Trophoblast cell (in vitro differentiated cells and primary cell): ENCODE measurements at regions not wholly inside any gene's neighbourhood (a gene's known extent, or its start where the extent isn't known, plus 50 kb on each side); places are given as distances from the start of the nearest gene placed in this dataset.

Source experiments
- DNase-seq, 2 donors: peaks; one replicate each; pipeline ENCODE4 v3.0.0-alpha.2; 2016
- H2AFZ ChIP-seq: 2 replicates; pipeline ENCODE4 v1.6.1; 2013; ENCODE audit warnings: low read length, moderate library complexity, mild to moderate bottlenecking; ENCODE audit not compliant: insufficient read depth, poor library complexity
- H2AK5ac ChIP-seq: 2 replicates; pipeline ENCODE4 v1.6.1; 2013; ENCODE audit warnings: mild to moderate bottlenecking, low read length
- H2BK120ac ChIP-seq: 2 replicates; pipeline ENCODE4 v1.6.1; 2013; ENCODE audit warnings: low read length, mild to moderate bottlenecking, moderate library complexity; ENCODE audit not compliant: insufficient read depth, poor library complexity
- H2BK12ac ChIP-seq: 2 replicates; pipeline ENCODE4 v1.6.1; 2013; ENCODE audit warnings: mild to moderate bottlenecking, low read length, moderate library complexity
- H2BK5ac ChIP-seq: 2 replicates; pipeline ENCODE4 v1.6.1; 2013; ENCODE audit warnings: low read length, low read depth, moderate library complexity, mild to moderate bottlenecking; ENCODE audit not compliant: poor library complexity
- H3K14ac ChIP-seq: 2 replicates; pipeline ENCODE4 v1.6.1; 2013; ENCODE audit warnings: mild to moderate bottlenecking, low read length
- H3K18ac ChIP-seq: 2 replicates; pipeline ENCODE4 v1.6.1; 2013; ENCODE audit warnings: mild to moderate bottlenecking, low read length
- H3K23ac ChIP-seq: 2 replicates; pipeline ENCODE4 v1.6.1; 2013; ENCODE audit warnings: low read length
- H3K27ac ChIP-seq: 2 replicates; pipeline ENCODE4 v1.5.1; 2013; ENCODE audit warnings: low read depth, mild to moderate bottlenecking, inconsistent platforms, low read length, moderate library complexity
- H3K27me3 ChIP-seq: 2 replicates; pipeline ENCODE4 v1.6.1; 2013; ENCODE audit warnings: inconsistent platforms, mild to moderate bottlenecking, low read length, moderate library complexity; ENCODE audit not compliant: insufficient read depth
- H3K36me3 ChIP-seq, 2 experiments: 1 replicate in 1 of 2; 2 replicates in 1 of 2; pipeline ENCODE4 v1.6.1; 2013; ENCODE audit warnings: low read length in 2 of 2, mild to moderate bottlenecking in 2 of 2, moderate library complexity in 1 of 2; ENCODE audit not compliant: insufficient read depth in 2 of 2, control insufficient read depth in 1 of 2
- H3K4ac ChIP-seq: 2 replicates; pipeline ENCODE4 v1.6.1; 2013; ENCODE audit warnings: low read depth, mild to moderate bottlenecking, low read length, moderate library complexity
- H3K4me1 ChIP-seq, 2 experiments: 1 replicate in 1 of 2; 2 replicates in 1 of 2; pipeline ENCODE4 v1.6.1; 2013; ENCODE audit warnings: low read length in 2 of 2, mild to moderate bottlenecking in 2 of 2, moderate library complexity in 1 of 2; ENCODE audit not compliant: insufficient read depth in 2 of 2, control insufficient read depth in 1 of 2
- H3K4me2 ChIP-seq: 2 replicates; pipeline ENCODE4 v1.6.1; 2013; ENCODE audit warnings: inconsistent platforms, mild to moderate bottlenecking, low read length, moderate library complexity
- H3K4me3 ChIP-seq: 2 replicates; pipeline ENCODE4 v1.5.1; 2013; ENCODE audit warnings: mild to moderate bottlenecking, low read depth, low read length, inconsistent platforms
- H3K79me1 ChIP-seq: one replicate; pipeline ENCODE4 v1.6.1; 2013; ENCODE audit warnings: low read length
- H3K79me2 ChIP-seq: 2 replicates; pipeline ENCODE4 v1.6.1; 2013; ENCODE audit warnings: low read length, mild to moderate bottlenecking; ENCODE audit not compliant: control insufficient read depth, insufficient read depth, poor library complexity
- H3K9ac ChIP-seq: 2 replicates; pipeline ENCODE4 v1.6.1; 2013; ENCODE audit warnings: mild to moderate bottlenecking, low read length
- H3K9me3 ChIP-seq: 2 replicates; pipeline ENCODE4 v1.6.1; 2013; ENCODE audit warnings: low read depth, mild to moderate bottlenecking, control low read depth, inconsistent platforms, low read length; ENCODE audit not compliant: insufficient read depth
- H4K12ac ChIP-seq: 2 replicates; pipeline ENCODE4 v1.6.1; 2013; ENCODE audit warnings: low read depth, mild to moderate bottlenecking, low read length, moderate library complexity
- H4K8ac ChIP-seq: 2 replicates; pipeline ENCODE4 v1.6.1; 2013; ENCODE audit warnings: low read depth, mild to moderate bottlenecking, low read length, moderate library complexity
- H4K91ac ChIP-seq: one replicate; pipeline ENCODE4 v1.6.1; 2013; ENCODE audit warnings: low read depth, mild to moderate bottlenecking, low read length, moderate library complexity
- WGBS: extraction: QIAGEN DNeasy Blood & Tissue Kit; methylation state at CpG from one replicate; pipeline ENCODE4 v1.1.7; 2013; ENCODE audit warnings: missing lambda C conversion rate; ENCODE audit not compliant: insufficient read length, insufficient coverage; ENCODE audit errors: extremely low coverage; 5-methylcytosine and 5-hydroxymethylcytosine counted together

DNA sequence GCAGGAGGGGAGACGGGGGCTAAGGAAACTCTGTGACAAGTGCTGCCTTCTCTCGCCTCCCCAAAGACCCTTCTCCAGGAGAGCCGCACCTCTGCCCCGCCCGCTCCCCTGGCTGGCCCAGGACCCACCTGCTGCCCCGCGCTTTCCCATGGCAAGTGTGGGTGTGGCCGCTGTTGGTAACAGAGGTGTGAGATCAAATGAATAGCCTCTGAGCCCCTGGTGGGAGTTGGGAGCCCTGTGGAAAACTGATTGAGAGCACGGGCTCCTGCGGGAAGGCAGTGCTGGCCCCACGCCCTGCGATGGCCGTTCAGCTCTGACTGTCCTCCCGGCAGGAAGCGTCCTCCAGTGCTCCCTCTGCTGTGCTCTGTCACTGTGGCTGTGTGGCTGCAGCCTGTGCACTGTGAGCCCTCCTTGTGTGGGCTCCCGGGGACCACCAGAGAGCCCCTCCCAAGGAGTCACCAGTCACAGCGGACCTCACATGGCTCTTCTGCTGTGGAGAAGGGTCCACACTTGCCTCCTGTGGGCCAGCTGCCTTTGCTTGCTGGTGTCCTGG, 1275.9 kb downstream of the BRD1 start:
- Histone ChIP-seq H4K12ac (no peak overlapping the region), H3K23ac (no peak overlapping the region), H3K9ac (no peak overlapping the region)

DNA sequence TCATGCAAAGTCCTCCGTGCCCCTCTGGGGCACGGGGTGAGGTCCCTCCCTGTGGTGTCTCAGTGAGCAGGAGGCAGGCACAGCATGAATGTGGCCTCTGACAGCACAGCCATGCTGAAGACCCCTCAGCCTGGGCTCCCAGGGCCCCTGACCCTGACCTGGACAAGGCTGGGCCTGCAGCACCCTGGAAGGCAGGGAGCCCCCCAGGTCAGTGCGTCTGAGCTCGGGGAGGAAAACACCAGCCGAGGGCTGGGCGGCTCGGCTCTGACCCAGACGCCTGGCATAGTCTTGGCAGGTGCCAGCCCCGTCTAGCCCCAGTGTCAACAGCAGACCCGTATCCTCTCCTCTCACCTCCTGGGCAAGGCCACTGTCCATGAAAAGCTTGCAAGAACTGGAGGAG, 1276.6 kb downstream of the BRD1 start:
- Histone ChIP-seq H3K27ac (no peak overlapping the region), H3K9me3 (peaks cover 3% of the 10 kb centered on the region), H2BK12ac (no peak overlapping the region), H3K9ac (no peak overlapping the region), H3K4me3 (no peak overlapping the region), H3K18ac (no peak overlapping the region), H3K14ac (no peak overlapping the region), H3K79me2 (no peaks in the 10 kb centered on the region), H3K4me2 (no peak overlapping the region), H3K4ac (no peak overlapping the region), H2AFZ (no peak overlapping the region), H4K8ac (no peak overlapping the region), H3K79me1 (no peaks in the 10 kb centered on the region), H2BK120ac (no peak overlapping the region), H2BK5ac (no peak overlapping the region), H4K12ac (no peak overlapping the region), H4K91ac (no peak overlapping the region), H3K36me3 (no peaks in the 10 kb centered on the region), H2AK5ac (no peak overlapping the region), H3K4me1 (no peaks in the 10 kb centered on the region), H3K23ac (no peak overlapping the region), H3K27me3 (no peaks in the 10 kb centered on the region)
- WGBS, result no CpG with 5 or more reads among the region's 10 CpGs
- no peak for DNase-seq

More for the DNA sequence above, 1275.9 kb downstream of the BRD1 start:
- H4K91ac ChIP-seq, result no peak overlapping the region
- no peaks in the 10 kb centered on the region for H3K27me3 ChIP-seq
- no peak overlapping the region for H3K4me2 ChIP-seq
- H3K36me3 ChIP-seq, result no peaks in the 10 kb centered on the region
- H2AK5ac ChIP-seq, result no peak overlapping the region
- H3K9me3 ChIP-seq, result peaks cover 3% of the 10 kb centered on the region
- no CpG with 5 or more reads among the region's 17 CpGs for WGBS
- no peak overlapping the region for H2BK12ac ChIP-seq
- H4K8ac ChIP-seq, result no peak overlapping the region
- H2BK5ac ChIP-seq, result no peak overlapping the region
- H3K27ac ChIP-seq, result no peak overlapping the region
- DNase-seq, result no peak
- no peak overlapping the region for H3K4me3 ChIP-seq
- no peak overlapping the region for H3K4ac ChIP-seq
- H3K14ac ChIP-seq, result no peak overlapping the region
- no peak overlapping the region for H3K18ac ChIP-seq
- H3K4me1 ChIP-seq, result no peaks in the 10 kb centered on the region
- H2AFZ ChIP-seq, result no peak overlapping the region
- H3K79me2 ChIP-seq, result no peaks in the 10 kb centered on the region
- H2BK120ac ChIP-seq, result no peak overlapping the region
- no peaks in the 10 kb centered on the region for H3K79me1 ChIP-seq

DNA sequence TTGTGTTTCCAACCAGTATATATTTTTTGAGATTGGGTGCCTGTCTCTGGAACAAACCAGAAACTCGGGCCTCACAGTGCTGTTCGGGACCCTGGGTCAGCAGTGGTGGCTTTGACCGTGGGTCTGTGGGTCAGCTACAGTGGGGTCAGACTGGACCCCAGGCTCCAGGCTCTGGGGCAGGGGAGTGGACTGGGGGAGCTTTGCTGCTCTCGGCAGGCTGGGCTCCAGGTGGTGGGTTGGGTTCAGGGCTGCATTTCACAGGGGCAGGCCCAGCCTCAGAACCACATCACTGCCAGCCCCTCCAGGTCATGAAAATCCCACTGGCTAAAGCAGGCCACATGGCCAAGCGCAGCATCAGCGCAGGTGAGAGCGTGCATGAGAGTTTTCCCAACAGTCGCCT, 1279.3 kb downstream of the BRD1 start:
- no peak overlapping the region for H3K4me3 ChIP-seq
- no peak overlapping the region for H4K91ac ChIP-seq
- no peak for DNase-seq
- no peak overlapping the region for H4K8ac ChIP-seq
- no peak overlapping the region for H3K14ac ChIP-seq
- no peak overlapping the region for H3K4me2 ChIP-seq
- H2AK5ac ChIP-seq, result no peak overlapping the region
- peaks cover 6% of the 10 kb centered on the region for H3K9me3 ChIP-seq
- no peaks in the 10 kb centered on the region for H3K79me2 ChIP-seq
- no peak overlapping the region for H3K18ac ChIP-seq
- no CpG with 5 or more reads among the region's 8 CpGs for WGBS
- H2AFZ ChIP-seq, result no peak overlapping the region
- no peak overlapping the region for H2BK120ac ChIP-seq
- H3K4ac ChIP-seq, result no peak overlapping the region
- no peak overlapping the region for H3K23ac ChIP-seq
- no peaks in the 10 kb centered on the region for H3K4me1 ChIP-seq
- H3K27ac ChIP-seq, result no peak overlapping the region
- H4K12ac ChIP-seq, result no peak overlapping the region
- H2BK5ac ChIP-seq, result no peak overlapping the region
- no peaks in the 10 kb centered on the region for H3K27me3 ChIP-seq
- H2BK12ac ChIP-seq, result no peak overlapping the region
- H3K36me3 ChIP-seq, result no peaks in the 10 kb centered on the region
- no peak overlapping the region for H3K9ac ChIP-seq
- no peaks in the 10 kb centered on the region for H3K79me1 ChIP-seq

DNA sequence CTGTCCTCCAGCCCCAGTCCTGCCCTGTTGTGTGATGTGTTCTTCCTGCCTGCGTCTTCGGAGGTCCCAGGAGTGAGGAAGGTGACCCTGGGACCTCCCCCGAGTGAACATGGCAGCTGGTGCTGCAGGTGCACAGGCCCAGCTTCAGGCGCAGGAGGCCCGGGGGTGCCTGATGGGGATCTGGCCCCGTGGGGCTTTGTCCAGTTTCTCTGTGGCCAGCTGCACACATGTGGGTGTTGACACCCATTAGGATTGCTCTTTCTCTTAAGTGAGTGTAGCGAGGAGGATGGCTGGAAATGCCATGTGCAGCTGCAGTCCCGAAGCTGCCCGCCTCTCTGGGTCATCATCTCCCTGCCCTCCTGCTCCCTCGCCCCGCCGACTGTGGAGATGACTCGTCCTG, 1279.7 kb downstream of the BRD1 start:
- H3K18ac ChIP-seq, result no peak overlapping the region
- H2BK12ac ChIP-seq, result no peak overlapping the region
- H3K27me3 ChIP-seq, result no peaks in the 10 kb centered on the region
- H3K4me1 ChIP-seq, result no peaks in the 10 kb centered on the region
- H3K9me3 ChIP-seq, result peaks cover 6% of the 10 kb centered on the region
- no peak overlapping the region for H2BK120ac ChIP-seq
- no peak overlapping the region for H3K4ac ChIP-seq
- H3K27ac ChIP-seq, result no peak overlapping the region
- DNase-seq, result no peak
- no peak overlapping the region for H3K4me2 ChIP-seq
- no peaks in the 10 kb centered on the region for H3K79me1 ChIP-seq
- no peaks in the 10 kb centered on the region for H3K79me2 ChIP-seq
- H3K4me3 ChIP-seq, result no peak overlapping the region
- H4K12ac ChIP-seq, result no peak overlapping the region
- no peak overlapping the region for H3K23ac ChIP-seq
- no peaks in the 10 kb centered on the region for H3K36me3 ChIP-seq
- H4K91ac ChIP-seq, result no peak overlapping the region
- no CpG with 5 or more reads among the region's 13 CpGs for WGBS
- H2AK5ac ChIP-seq, result no peak overlapping the region
- H2AFZ ChIP-seq, result no peak overlapping the region
- H4K8ac ChIP-seq, result no peak overlapping the region
- no peak overlapping the region for H3K14ac ChIP-seq
- no peak overlapping the region for H3K9ac ChIP-seq
- no peak overlapping the region for H2BK5ac ChIP-seq
